Epithelial cell of esophagus (primary cell): ENCODE measurements at regions not wholly inside any gene's neighbourhood (a gene's known extent, or its start where the extent isn't known, plus 50 kb on each side); places are given as distances from the start of the nearest gene placed in this dataset.
"Not testable (repeated sequence)": the region's sequence is repeated elsewhere in the genome, so short reads cannot be mapped to it uniquely, and the experiment has no call there.

Experiments used
- DNase-seq: peaks from one replicate; pipeline ENCODE4 v3.0.0; 2010; ENCODE audit warnings: low read depth
- H3K4me3 ChIP-seq: 2 replicates; pipeline ENCODE4 v1.5.1; 2011; ENCODE audit warnings: mild to moderate bottlenecking, low read length, control low read depth
- CTCF ChIP-seq: IDR thresholded peaks from 2 replicates; pipeline ENCODE4 v1.5.1; 2011; ENCODE audit warnings: low read depth, mild to moderate bottlenecking, low read length, control low read depth, inconsistent platforms; ENCODE audit not compliant: insufficient read depth; ENCODE audit errors: missing control alignments

- no peak for DNase-seq
- H3K4me3 ChIP-seq: no peak overlapping the region
- no peak for TF ChIP-seq CTCF
Observed at GRCh38 chr20:12750221-12750620, 258.6 kb upstream of the SPTLC3 start.

GRCh38 chr20:12752900-12753693, 255.7 kb upstream of the SPTLC3 start:
- not testable (repeated sequence) for H3K4me3 ChIP-seq, DNase-seq

GRCh38 chr20:12753742-12754141, 255.0 kb upstream of the SPTLC3 start:
- not testable (repeated sequence) for DNase-seq, H3K4me3 ChIP-seq

GRCh38 chr20:12759493-12759892, 249.3 kb upstream of the SPTLC3 start:
- not testable (repeated sequence) for H3K4me3 ChIP-seq, DNase-seq

- no peak overlapping the region for H3K4me3 ChIP-seq
- TF ChIP-seq CTCF: no peak
- no peak for DNase-seq
Observed at GRCh38 chr20:12762725-12763124, 246.0 kb upstream of the SPTLC3 start.

GRCh38 chr20:12763406-12763805, 245.4 kb upstream of the SPTLC3 start:
- no peak for TF ChIP-seq CTCF
- H3K4me3 ChIP-seq: no peak overlapping the region
- no peak for DNase-seq

- no peak for DNase-seq
- H3K4me3 ChIP-seq: no peak overlapping the region
- TF ChIP-seq CTCF: no peak
Observed at GRCh38 chr20:12764053-12764452, 244.7 kb upstream of the SPTLC3 start.

- no peak for TF ChIP-seq CTCF
- no peak for DNase-seq
- no peak overlapping the region for H3K4me3 ChIP-seq
Observed at GRCh38 chr20:12764851-12765250, 243.9 kb upstream of the SPTLC3 start.
